ENCODE measurements at regions not wholly inside any gene's neighbourhood (a gene's known extent, or its start where the extent isn't known, plus 50 kb on each side); places are given as distances from the start of the nearest gene placed in this dataset.
A peak's percentile ranks its signal among the peaks of the same experiment; 100 is the strongest.

DNA sequence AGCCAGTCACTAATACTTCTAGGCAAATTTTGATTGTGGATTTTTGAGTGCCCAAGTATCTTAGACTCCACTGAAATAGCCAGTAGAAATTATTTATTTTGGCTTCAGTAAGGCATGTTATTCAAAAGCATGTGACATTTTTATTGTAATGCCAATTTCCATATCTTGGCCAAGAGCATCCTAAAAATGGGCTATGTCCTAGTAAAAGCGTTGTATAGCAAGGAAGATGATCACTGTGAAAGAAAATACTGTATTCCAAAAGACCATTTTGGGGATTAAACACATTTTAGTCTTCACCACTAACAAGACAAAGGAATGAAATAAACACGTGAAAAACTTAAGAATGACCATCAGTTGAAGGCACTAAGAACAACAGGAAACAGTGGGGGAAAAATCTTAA is 149.1 kb downstream of the NUFIP1 start:
- POLR2A ChIA-PET, result no interaction called here

More for the DNA sequence above, 149.1 kb downstream of the NUFIP1 start:
- no peak overlapping the region for H3K4me3 ChIP-seq (replicated peaks in 1 of 3; ENCODE audit: insufficient read depth in 1 of 3, low read depth in 1 of 3, low read length in 3 of 3)
- H3K9ac ChIP-seq (replicated peaks; ENCODE audit: extremely low read depth, insufficient read depth, low read length), result no peak overlapping the region
- no peaks in the 10 kb centered on the region for H4K20me1 ChIP-seq (replicated peaks; ENCODE audit: control insufficient read depth, extremely low read depth, insufficient read depth, low read length)
- CTCF ChIA-PET, result no interaction called here
- H3K36me3 ChIP-seq (ENCODE audit: control insufficient read depth in 2 of 2, extremely low read depth in 1 of 2, insufficient read depth in 2 of 2, low read length in 2 of 2), result no peaks in the 10 kb centered on the region
- peak overlapping the region; percentile 53 for H2AFZ ChIP-seq (ENCODE audit: low read depth, low read length)
- intact Hi-C loops (cut with micrococcal nuclease) (loop anchor here (5.0 kb wide), 1 partner anchor 42 kb away; no protein-coding TSS in a partner anchor), dilution Hi-C loops (cut with MboI; ENCODE audit: extremely low pct_ligation_motif_present, low sequenced_read_pairs) (no loop called here)
- DNase-seq (ENCODE audit: low read depth, low spot score) (peak; percentile 68), FAIRE-seq (no peak)
- peaks cover 54% of the 10 kb centered on the region for H3K4me1 ChIP-seq (ENCODE audit: control insufficient read depth, extremely low read depth, insufficient read depth, low read length)
- no peak overlapping the region for H3K4me2 ChIP-seq (ENCODE audit: insufficient read depth, low read length)
- BruUV-seq (replicated peaks), result no TSS peak
- no peaks in the 10 kb centered on the region for H3K27me3 ChIP-seq (ENCODE audit: control insufficient read depth in 2 of 2, insufficient read depth in 2 of 2, low read length in 2 of 2)
- H3K27ac ChIP-seq (ENCODE audit: insufficient read depth, low read depth, low read length), result no peak overlapping the region
- no peaks in the 10 kb centered on the region for H3K79me2 ChIP-seq (ENCODE audit: control insufficient read depth, insufficient read depth, low read length)
- H3K9me1 ChIP-seq (replicated peaks; ENCODE audit: control insufficient read depth, extremely low read depth, insufficient read depth, low read length), result no peaks in the 10 kb centered on the region
- H3K9me3 ChIP-seq (replicated peaks; ENCODE audit: control insufficient read depth, insufficient read depth, low read length), result no peaks in the 10 kb centered on the region
- TF ChIP-seq, protein P1, sequence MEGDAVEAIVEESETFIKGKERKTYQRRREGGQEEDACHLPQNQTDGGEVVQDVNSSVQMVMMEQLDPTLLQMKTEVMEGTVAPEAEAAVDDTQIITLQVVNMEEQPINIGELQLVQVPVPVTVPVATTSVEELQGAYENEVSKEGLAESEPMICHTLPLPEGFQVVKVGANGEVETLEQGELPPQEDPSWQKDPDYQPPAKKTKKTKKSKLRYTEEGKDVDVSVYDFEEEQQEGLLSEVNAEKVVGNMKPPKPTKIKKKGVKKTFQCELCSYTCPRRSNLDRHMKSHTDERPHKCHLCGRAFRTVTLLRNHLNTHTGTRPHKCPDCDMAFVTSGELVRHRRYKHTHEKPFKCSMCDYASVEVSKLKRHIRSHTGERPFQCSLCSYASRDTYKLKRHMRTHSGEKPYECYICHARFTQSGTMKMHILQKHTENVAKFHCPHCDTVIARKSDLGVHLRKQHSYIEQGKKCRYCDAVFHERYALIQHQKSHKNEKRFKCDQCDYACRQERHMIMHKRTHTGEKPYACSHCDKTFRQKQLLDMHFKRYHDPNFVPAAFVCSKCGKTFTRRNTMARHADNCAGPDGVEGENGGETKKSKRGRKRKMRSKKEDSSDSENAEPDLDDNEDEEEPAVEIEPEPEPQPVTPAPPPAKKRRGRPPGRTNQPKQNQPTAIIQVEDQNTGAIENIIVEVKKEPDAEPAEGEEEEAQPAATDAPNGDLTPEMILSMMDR (IDR thresholded peaks at IDR 0.05; ENCODE audit: extremely low read depth in 1 of 2, insufficient read depth in 1 of 2, low read depth in 1 of 2, low read length in 2 of 2), result no peak
- TF ChIP-seq, protein P2, sequence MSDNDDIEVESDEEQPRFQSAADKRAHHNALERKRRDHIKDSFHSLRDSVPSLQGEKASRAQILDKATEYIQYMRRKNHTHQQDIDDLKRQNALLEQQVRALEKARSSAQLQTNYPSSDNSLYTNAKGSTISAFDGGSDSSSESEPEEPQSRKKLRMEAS (IDR thresholded peaks at IDR 0.05; ENCODE audit: insufficient read depth, insufficient read length), result no peak
- TF ChIP-seq JUN (IDR thresholded peaks at IDR 0.05; ENCODE audit: borderline replicate concordance, insufficient read depth, insufficient read length, low read depth) (no peak), GATA2 (IDR thresholded peaks at IDR 0.05; ENCODE audit: insufficient read depth, insufficient read length, low read depth, low read length) (no peak), POLR2A (IDR thresholded peaks at IDR 0.05; ENCODE audit: low read depth, low read length) (no peak), FOS (IDR thresholded peaks at IDR 0.05; ENCODE audit: borderline replicate concordance, insufficient read depth, low read length) (no peak), MYC (IDR thresholded peaks at IDR 0.05; ENCODE audit: low read depth, low read length) (no peak), POLR2AphosphoS5 (IDR thresholded peaks at IDR 0.05; ENCODE audit: insufficient read depth, low read depth, low read length) (no peak), EZH2 (IDR thresholded peaks at IDR 0.05; ENCODE audit: borderline replicate concordance, low read depth, low read length, severe bottlenecking) (no peak)
